ENCODE measurements at regions not wholly inside any gene's neighbourhood (a gene's known extent, or its start where the extent isn't known, plus 50 kb on each side); places are given as distances from the start of the nearest gene placed in this dataset.

GRCh38 chr10:83945982-83946718 is 193.2 kb upstream of the GHITM start:
- CTCF ChIA-PET = interaction anchor here (0.6 kb wide), 1 partner anchor 1753 kb away, joined by 3 read pairs; no protein-coding TSS in a partner anchor
- TF ChIP-seq CTCF (conservative IDR thresholded peaks at IDR 0.05; ENCODE audit: low read depth) = no peak
- no peak overlapping the region for H3K27ac ChIP-seq
- POLR2A ChIA-PET (ENCODE audit: low non-redundant PET) = no interaction called here
- DNase-seq (ENCODE audit: low spot score) = no peak

- H3K27ac ChIP-seq = no peak overlapping the region
- ChIA-PET CTCF (interaction anchor here (0.5 to 1.0 kb wide), 2 partner anchors 81 to 84 kb away, joined by 3 to 5 read pairs; no protein-coding TSS in a partner anchor), POLR2A (ENCODE audit: low non-redundant PET) (no interaction called here)
- TF ChIP-seq CTCF (conservative IDR thresholded peaks at IDR 0.05; ENCODE audit: low read depth) = no peak
- DNase-seq (ENCODE audit: low spot score) = no peak
Observed at GRCh38 chr10:83952314-83952713, 187.0 kb upstream of the GHITM start.

GRCh38 chr10:83953589-83953988 is 185.7 kb upstream of the GHITM start:
- no peak for TF ChIP-seq CTCF (conservative IDR thresholded peaks at IDR 0.05; ENCODE audit: low read depth)
- no peak overlapping the region for H3K27ac ChIP-seq
- ChIA-PET CTCF (interaction anchor here (0.5 to 0.9 kb wide), 2 partner anchors 29 to 82 kb away, joined by 3 read pairs; no protein-coding TSS in a partner anchor), POLR2A (ENCODE audit: low non-redundant PET) (no interaction called here)
- DNase-seq (ENCODE audit: low spot score) = no peak

GRCh38 chr10:83954193-83954799 is 185.0 kb upstream of the GHITM start:
- POLR2A ChIA-PET (ENCODE audit: low non-redundant PET) = no interaction called here
- no peak for DNase-seq (ENCODE audit: low spot score)
- TF ChIP-seq CTCF (conservative IDR thresholded peaks at IDR 0.05; ENCODE audit: low read depth) = no peak
- H3K27ac ChIP-seq = no peak overlapping the region
- CTCF ChIA-PET = interaction anchor here (0.5 to 0.9 kb wide), 2 partner anchors 30 to 83 kb away, joined by 3 read pairs; no protein-coding TSS in a partner anchor

- no peak for TF ChIP-seq CTCF (conservative IDR thresholded peaks at IDR 0.05; ENCODE audit: low read depth)
- no peak for DNase-seq (ENCODE audit: low spot score)
- POLR2A ChIA-PET (ENCODE audit: low non-redundant PET) = no interaction called here
- CTCF ChIA-PET = no interaction called here
- H3K27ac ChIP-seq = no peak overlapping the region
Observed at GRCh38 chr10:83955406-83955805, 183.9 kb upstream of the GHITM start.

- ChIA-PET POLR2A (ENCODE audit: low non-redundant PET) (no interaction called here), CTCF (no interaction called here)
- no peak for DNase-seq (ENCODE audit: low spot score)
- no peak overlapping the region for H3K27ac ChIP-seq
- no peak for TF ChIP-seq CTCF (conservative IDR thresholded peaks at IDR 0.05; ENCODE audit: low read depth)
Observed at GRCh38 chr10:83957168-83957947, 182.0 kb upstream of the GHITM start.

All from RWPE1 (cell line).